Nephron (organoid): ENCODE measurements at regions not wholly inside any gene's neighbourhood (a gene's known extent, or its start where the extent isn't known, plus 50 kb on each side); places are given as distances from the start of the nearest gene placed in this dataset.

ENCODE experiments used
- H3K27ac Mint-ChIP-seq, 3 experiments: 2 replicates each; pipeline ENCODE4 v1.8.0; 2020; ENCODE audit warnings: mixed read lengths in 3 of 3, mild to moderate bottlenecking in 2 of 3, moderate library complexity in 1 of 3
- H3K27me3 Mint-ChIP-seq: 2 replicates; pipeline ENCODE4 v1.8.0; 2021; ENCODE audit warnings: low read depth, mild to moderate bottlenecking, moderate library complexity, mixed read lengths
- H3K36me3 Mint-ChIP-seq: 2 replicates; pipeline ENCODE4 v1.8.0; 2020; ENCODE audit warnings: low read depth, mixed read lengths
- H3K4me1 Mint-ChIP-seq: 2 replicates; pipeline ENCODE4 v1.8.0; 2020; ENCODE audit warnings: mixed read lengths
- H3K4me3 Mint-ChIP-seq, 3 experiments: 2 replicates each; pipeline ENCODE4 v1.8.0; 2020; ENCODE audit warnings: mild to moderate bottlenecking in 3 of 3, mixed read lengths in 3 of 3, moderate library complexity in 2 of 3
- H3K9me3 Mint-ChIP-seq: 2 replicates; pipeline ENCODE4 v1.8.0; 2020; ENCODE audit warnings: mixed read lengths
- TF ChIP-seq, protein P1 (sequence below), 3 experiments: fragments of 200-600 bp; sonication (generic); IDR thresholded peaks; one replicate each; pipeline ENCODE4 v1.5.0; 2021; ENCODE audit warnings: antibody characterized with exemption in 3 of 3; ENCODE audit not compliant: unreplicated experiment in 3 of 3

DNA sequence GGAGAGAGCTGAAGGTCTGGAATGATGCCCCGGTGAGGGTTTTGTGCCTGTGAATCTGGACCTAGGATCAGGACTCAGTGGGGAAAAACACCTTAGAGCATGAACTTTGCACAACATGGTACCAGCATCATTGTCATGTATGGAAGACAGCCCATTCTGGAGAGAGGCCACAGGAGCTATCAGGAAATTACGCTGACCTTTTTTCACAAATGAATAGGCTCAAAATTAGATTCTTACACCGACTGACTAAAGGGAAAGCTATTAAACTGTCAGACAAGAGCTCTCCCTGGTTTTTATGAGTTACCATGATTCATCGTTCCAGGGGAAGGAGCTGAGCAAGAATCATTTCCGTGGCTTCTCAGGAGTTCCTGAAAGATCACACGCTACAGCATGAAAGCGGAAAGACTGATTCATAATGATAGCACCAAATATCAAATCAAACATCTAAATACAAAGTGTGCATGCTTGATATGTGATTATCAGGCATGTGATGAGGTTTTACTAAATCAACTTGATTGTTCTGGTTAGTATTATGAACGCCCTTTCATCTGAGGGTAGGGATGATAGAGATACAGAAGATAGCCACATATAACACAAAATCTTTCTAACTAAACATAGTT lies 224.9 kb upstream of the SMLR1 start:
- H3K27me3 Mint-ChIP-seq = no peaks in the 10 kb centered on the region
- no peaks in the 10 kb centered on the region for H3K36me3 Mint-ChIP-seq
- H3K4me1 Mint-ChIP-seq = peaks cover 27% of the 10 kb centered on the region
- peaks cover 3% of the 10 kb centered on the region for H3K9me3 Mint-ChIP-seq
- TF ChIP-seq, protein P1, sequence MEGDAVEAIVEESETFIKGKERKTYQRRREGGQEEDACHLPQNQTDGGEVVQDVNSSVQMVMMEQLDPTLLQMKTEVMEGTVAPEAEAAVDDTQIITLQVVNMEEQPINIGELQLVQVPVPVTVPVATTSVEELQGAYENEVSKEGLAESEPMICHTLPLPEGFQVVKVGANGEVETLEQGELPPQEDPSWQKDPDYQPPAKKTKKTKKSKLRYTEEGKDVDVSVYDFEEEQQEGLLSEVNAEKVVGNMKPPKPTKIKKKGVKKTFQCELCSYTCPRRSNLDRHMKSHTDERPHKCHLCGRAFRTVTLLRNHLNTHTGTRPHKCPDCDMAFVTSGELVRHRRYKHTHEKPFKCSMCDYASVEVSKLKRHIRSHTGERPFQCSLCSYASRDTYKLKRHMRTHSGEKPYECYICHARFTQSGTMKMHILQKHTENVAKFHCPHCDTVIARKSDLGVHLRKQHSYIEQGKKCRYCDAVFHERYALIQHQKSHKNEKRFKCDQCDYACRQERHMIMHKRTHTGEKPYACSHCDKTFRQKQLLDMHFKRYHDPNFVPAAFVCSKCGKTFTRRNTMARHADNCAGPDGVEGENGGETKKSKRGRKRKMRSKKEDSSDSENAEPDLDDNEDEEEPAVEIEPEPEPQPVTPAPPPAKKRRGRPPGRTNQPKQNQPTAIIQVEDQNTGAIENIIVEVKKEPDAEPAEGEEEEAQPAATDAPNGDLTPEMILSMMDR (IDR thresholded peaks at IDR 0.05; ENCODE audit: unreplicated experiment in 3 of 3) = no peak
- no peak overlapping the region for H3K4me3 Mint-ChIP-seq
- peak overlapping the region in 1 of 3 experiments; percentile 22 for H3K27ac Mint-ChIP-seq

DNA sequence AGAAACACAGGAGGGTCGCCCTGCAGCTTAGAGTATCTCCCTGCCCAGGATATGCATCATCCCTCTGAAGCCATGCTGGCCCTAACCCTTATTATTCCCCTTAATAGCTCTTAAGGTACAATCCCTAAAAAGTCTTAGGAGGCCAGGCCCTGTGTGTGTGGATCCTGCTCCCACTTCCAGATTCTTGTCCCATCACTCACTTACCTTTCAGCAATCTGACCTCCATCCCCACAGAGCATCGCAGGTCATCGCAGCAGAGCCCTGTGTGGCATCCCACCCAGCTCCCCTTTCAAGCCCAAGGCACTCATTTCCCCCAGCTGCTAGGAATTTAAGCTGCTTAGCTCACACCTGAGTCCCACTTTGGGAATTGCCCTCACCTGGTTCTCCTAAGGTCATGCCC lies 223.8 kb upstream of the SMLR1 start:
- Mint-ChIP-seq H3K9me3 (peaks cover 3% of the 10 kb centered on the region), H3K27ac (no peak overlapping the region), H3K4me1 (peaks cover 27% of the 10 kb centered on the region), H3K4me3 (no peak overlapping the region), H3K27me3 (no peaks in the 10 kb centered on the region), H3K36me3 (no peaks in the 10 kb centered on the region)
- TF ChIP-seq, protein P1 (IDR thresholded peaks at IDR 0.05; ENCODE audit: unreplicated experiment in 3 of 3) = no peak

DNA sequence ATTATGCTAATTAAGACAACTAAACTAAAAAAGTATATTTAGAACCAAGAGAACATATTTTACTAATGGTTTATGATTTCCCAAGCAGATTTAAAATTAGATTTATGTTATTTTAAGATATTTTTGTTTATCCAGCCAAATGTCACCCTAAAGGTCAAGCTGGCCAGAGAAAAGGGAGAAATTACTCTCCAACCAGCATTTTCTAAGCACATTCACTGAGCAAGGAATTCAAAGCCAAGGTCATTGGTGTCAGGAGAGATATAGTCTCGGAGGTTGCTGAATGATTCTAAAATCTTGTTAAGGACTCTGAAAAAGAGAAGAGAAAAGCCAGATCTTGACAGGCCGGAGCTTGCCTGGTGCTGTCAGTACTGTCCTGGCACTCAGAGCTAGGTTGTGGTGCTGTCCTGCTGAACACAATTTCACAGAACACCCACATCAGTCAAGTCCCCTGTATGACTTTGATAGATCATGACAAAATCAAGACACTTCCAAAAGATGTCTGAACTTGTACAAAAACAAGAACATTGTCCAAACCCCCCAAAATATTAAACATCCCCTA lies 222.3 kb upstream of the SMLR1 start:
- peak overlapping the region in 2 of 3 experiments; percentile 18 to 66 for H3K27ac Mint-ChIP-seq
- TF ChIP-seq, protein P1 (IDR thresholded peaks at IDR 0.05; ENCODE audit: unreplicated experiment in 3 of 3) = no peak
- H3K4me1 Mint-ChIP-seq = peaks cover 27% of the 10 kb centered on the region
- peaks cover 3% of the 10 kb centered on the region for H3K9me3 Mint-ChIP-seq
- H3K4me3 Mint-ChIP-seq = no peak overlapping the region
- no peaks in the 10 kb centered on the region for H3K27me3 Mint-ChIP-seq
- no peaks in the 10 kb centered on the region for H3K36me3 Mint-ChIP-seq

DNA sequence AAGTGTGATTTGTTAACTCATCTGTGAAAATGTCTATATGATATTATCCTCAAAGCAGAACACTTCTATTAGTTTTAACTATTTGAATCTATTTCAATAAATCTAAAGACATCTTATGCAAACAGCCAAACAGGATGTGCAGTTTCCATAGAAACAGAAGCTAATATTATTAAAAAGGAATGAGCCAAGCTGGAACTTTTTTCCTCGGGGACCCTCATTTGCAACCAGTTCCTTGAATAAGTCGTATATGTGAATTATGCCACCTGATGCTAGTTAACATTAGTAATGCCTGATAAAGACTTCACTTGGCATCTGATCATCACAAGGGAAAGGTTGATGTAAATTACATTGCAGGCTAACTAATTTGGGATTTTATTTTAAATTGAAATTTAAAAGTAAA lies 216.9 kb upstream of the SMLR1 start:
- Mint-ChIP-seq H3K27me3 (no peaks in the 10 kb centered on the region), H3K27ac (no peak overlapping the region), H3K4me1 (no peaks in the 10 kb centered on the region), H3K4me3 (no peak overlapping the region), H3K9me3 (no peaks in the 10 kb centered on the region), H3K36me3 (no peaks in the 10 kb centered on the region)
- TF ChIP-seq, protein P1 (IDR thresholded peaks at IDR 0.05; ENCODE audit: unreplicated experiment in 3 of 3) = no peak

DNA sequence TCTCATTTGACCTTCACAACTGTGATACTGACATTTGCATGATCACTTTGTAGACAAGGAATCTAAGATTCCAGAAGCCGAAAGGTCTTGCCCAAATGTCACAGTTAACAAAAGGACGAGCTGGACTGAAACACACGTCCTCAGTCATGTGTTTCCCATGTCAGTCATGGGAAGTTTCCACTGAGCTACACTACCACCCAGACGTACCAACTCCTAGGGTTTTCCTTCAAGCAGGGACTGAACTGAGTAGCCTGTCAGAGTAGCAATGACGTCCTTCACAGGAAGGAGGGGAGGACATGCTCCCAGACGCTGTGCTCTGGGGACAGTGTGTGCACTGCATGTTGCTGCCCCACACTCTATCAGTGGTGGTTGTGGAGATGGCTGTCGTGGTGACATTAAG lies 215.8 kb upstream of the SMLR1 start:
- TF ChIP-seq, protein P1 (IDR thresholded peaks at IDR 0.05; ENCODE audit: unreplicated experiment in 3 of 3) = no peak
- Mint-ChIP-seq H3K27ac (no peak overlapping the region), H3K9me3 (no peaks in the 10 kb centered on the region), H3K36me3 (no peaks in the 10 kb centered on the region), H3K27me3 (no peaks in the 10 kb centered on the region), H3K4me3 (no peak overlapping the region), H3K4me1 (no peaks in the 10 kb centered on the region)

DNA sequence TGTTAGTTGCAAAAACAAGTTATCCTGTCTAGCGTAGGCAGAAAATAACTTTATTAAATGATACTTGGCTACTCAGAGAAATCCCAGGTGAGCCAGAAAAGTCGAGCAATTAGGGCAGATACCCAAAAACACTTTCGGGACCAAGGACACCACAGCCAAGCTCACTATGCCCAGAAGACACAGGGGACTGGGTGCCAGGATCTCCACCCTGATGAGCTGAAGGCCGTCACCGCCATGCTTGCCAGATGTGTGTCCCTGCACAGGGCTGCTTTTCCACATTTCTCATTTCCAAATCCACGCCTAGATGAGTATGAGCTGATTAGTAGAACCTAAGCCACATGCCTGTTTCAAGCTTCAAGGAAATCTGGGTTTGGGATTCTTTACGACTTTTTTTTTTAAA lies 214.0 kb upstream of the SMLR1 start:
- Mint-ChIP-seq H3K9me3 (no peaks in the 10 kb centered on the region), H3K27ac (no peak overlapping the region)

More for the DNA sequence above, 214.0 kb upstream of the SMLR1 start:
- Mint-ChIP-seq H3K4me1 (no peaks in the 10 kb centered on the region), H3K27me3 (no peaks in the 10 kb centered on the region), H3K36me3 (no peaks in the 10 kb centered on the region), H3K4me3 (no peak overlapping the region)
- TF ChIP-seq, protein P1 (IDR thresholded peaks at IDR 0.05; ENCODE audit: unreplicated experiment in 3 of 3) = no peak
